IPS DF 4.7 (cell line): ENCODE measurements at regions not wholly inside any gene's neighbourhood (a gene's known extent, or its start where the extent isn't known, plus 50 kb on each side); places are given as distances from the start of the nearest gene placed in this dataset.
"Not testable (repeated sequence)": the region's sequence is repeated elsewhere in the genome, so short reads cannot be mapped to it uniquely, and the experiment has no call there.

Experiments
- DNase-seq: peaks from one replicate; pipeline ENCODE4 v3.0.0-alpha.2; 2013; ENCODE audit warnings: low spot score; ENCODE audit errors: extremely low read depth

DNA sequence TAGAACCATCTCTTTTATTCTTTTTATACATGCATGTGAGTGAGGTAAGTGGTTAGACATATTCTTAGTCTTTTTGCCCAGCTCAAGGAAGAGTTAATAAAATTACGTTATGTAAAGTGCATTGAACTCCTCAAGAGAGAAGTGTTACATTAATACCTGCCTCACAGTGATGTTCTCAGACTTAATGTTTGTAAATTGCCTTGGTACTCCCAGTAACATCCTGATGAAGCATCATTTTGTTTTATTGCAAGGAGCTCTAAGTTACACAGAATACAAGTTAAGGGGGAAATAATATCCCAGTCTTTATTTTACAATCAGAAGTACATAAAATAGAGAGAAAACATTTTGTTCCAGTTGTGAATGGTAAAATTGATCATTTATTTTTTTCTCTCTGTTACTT is 89.5 kb upstream of the ARRDC3 start:
- DNase-seq: no peak

DNA sequence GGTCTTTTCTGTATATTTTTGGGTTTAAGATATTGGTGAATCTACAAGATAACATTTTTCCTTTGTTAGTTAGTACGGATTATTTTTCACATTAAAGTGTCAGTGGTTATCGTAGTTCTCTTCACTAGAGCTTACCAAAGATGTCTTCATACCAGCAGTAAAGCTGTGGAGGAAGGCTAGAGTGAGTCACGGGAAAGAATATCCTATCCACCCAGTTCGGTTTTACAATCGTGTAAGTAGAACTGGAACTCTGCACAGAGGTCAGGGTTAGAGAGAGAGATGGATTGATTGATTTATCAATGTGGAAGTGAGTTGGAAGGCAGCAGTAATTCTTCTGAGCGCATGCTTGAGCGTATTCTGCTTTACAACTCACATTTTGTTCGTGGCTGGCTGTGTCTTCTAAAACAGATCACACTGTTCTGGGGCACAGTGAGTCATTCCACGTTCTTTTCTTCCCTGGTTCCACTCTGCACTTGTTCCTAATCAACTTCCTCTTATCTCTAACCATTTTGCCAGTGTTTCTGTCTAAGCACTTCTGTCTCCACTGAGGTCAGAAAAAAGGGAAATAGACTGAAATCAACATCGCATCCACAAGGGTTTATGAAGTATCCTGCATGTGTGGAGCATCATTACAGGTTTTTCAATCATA is 86.5 kb upstream of the ARRDC3 start:
- DNase-seq: no peak

- DNase-seq: no peak
Measured at GRCh38 chr5:91468651-91469422, 85.7 kb upstream of the ARRDC3 start.

- DNase-seq: no peak
Measured at GRCh38 chr5:91464886-91465646, 81.9 kb upstream of the ARRDC3 start.

DNA sequence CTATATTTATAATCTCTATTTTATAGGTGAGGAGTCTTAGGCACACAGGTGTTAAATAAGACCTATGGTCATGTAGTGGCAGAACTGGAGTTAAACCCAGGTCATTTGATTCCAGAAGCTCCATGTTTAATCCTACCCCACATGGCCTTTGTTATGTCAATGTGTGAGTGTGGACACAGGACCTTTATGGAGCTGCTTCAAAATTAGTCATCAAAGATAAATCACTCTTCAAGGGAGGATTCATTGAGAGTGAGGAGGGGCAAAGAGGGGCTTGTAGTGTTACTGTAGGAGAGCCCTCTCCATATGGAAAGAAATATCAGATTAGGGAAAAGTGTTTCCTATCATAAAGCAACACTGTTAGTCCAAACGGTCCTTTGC is 74.6 kb upstream of the ARRDC3 start:
- DNase-seq: no peak

- DNase-seq: no peak
Measured at GRCh38 chr5:91456928-91457680, 74.0 kb upstream of the ARRDC3 start.

DNA sequence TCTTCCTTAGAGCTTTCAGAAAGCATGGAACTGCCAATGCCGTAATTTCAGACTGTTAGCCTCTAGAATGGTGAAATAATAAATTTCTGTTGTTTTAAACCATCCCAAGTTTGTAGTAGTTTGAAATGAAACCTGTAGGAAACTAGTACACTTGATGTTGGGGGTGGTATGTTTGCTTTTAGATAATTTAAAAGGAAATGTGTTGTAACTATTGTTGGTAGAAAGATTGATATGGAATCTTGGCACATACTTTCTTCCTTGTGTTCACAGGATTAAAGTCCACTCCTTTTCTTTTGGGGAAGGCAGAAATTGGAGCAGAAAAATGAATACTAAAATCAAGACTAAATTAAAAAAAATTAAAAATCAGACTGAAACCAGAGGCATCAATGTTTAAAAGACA is 66.0 kb upstream of the ARRDC3 start:
- DNase-seq: no peak

- not testable (repeated sequence) for DNase-seq
Measured at GRCh38 chr5:91448079-91448478, 65.0 kb upstream of the ARRDC3 start.

DNA sequence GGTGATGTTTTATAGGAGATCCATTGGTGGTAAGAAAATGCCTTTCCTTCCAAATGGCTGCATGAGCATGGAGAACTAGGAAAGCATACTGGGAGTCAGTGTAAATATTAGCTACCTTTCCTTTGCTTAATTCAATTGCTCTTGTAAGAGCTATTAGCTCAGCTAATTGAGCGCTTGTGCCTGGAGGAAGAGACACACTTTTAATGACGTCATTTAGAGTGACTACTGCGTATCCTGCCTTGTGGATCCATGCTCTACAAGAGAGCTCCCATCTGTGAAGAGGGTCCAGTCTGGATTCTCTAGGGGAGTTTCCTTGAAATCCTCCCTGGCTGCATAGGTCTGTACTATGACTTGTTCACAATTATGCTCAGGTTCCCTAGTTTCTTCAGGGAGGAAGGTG is 63.8 kb upstream of the ARRDC3 start:
- DNase-seq: not testable (repeated sequence)

- DNase-seq: no peak
Measured at GRCh38 chr5:91443761-91444467, 60.8 kb upstream of the ARRDC3 start.

DNA sequence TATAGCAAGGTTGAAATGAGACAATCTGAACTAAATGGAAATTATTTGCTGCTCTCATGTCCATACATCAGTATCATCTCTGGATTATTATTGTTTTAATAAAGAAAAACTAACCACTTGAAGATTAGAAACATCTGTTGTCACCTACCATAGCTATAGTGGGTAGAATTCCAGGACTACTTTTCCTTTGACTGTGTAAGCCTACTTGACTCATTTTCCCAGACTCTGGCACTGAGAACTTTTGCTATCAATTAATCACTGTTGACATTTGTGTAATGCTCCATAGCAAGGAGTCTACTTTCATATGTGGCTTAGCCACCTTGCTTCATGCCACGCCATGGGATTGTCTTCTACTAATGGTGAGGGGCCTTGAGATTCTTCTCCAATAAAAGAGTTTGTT is 59.9 kb upstream of the ARRDC3 start:
- DNase-seq: no peak

- DNase-seq: no peak
Measured at GRCh38 chr5:91441082-91441481, 58.0 kb upstream of the ARRDC3 start.

DNA sequence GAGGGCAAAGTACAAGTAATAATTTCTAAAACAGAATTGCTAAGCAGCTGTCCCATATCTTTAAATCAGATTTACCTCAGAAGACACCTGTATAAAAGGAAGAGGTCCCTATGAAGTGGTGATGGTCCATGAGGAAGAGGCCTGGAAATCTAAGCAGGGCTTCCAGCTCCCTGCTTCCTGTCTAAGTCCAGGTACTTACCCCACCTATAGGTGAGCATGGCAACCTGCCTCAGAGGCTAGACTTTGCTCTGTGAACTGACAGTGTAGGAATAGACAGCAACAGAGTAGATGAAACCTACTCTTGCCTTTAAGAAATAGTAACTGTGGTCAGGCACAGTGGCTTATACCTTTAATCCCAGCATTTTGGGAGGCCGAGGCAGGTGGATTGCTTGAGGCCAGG is 55.8 kb upstream of the ARRDC3 start:
- no peak for DNase-seq

GRCh38 chr5:91436241-91436640 is 53.1 kb upstream of the ARRDC3 start:
- no peak for DNase-seq

- DNase-seq: no peak
Measured at GRCh38 chr5:91434348-91434747, 51.2 kb upstream of the ARRDC3 start.

DNA sequence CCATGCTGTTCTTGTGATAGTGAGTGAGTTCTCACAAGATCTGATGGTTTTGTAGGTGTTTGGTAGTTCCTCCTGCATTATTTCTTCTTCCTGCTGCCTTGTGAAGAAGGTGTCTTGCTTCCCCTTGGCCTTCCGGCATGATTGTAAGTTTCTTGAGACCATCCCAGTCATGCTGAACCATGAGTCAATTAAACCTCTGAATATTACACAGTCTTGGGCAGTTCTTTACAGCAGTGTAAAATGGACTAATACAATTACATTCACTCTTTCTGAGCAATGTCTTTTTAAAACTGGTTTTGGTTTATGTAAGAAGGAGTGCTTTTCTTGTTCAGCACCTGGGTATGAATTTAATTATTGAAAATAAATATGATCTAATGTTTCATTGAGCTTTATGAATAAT is 50.7 kb upstream of the ARRDC3 start:
- no peak for DNase-seq
